HL-60 (cell line): ENCODE measurements at regions not wholly inside any gene's neighbourhood (a gene's known extent, or its start where the extent isn't known, plus 50 kb on each side); places are given as distances from the start of the nearest gene placed in this dataset.
A peak's percentile ranks its signal among the peaks of the same experiment; 100 is the strongest.

Experiments
- GABPA ChIP-seq: IDR thresholded peaks from 2 replicates; pipeline ENCODE4 v1.6.1; 2012; ENCODE audit warnings: low read depth
- POLR2AphosphoS5 ChIP-seq: IDR thresholded peaks from 2 replicates; pipeline ENCODE4 v1.6.1; 2012; ENCODE audit warnings: low read depth
- REST ChIP-seq: IDR thresholded peaks from 2 replicates; pipeline ENCODE4 v1.6.1; 2012; ENCODE audit warnings: low read depth; ENCODE audit not compliant: insufficient replicate concordance
- SPI1 ChIP-seq: IDR thresholded peaks from 2 replicates; pipeline ENCODE4 v1.6.1; 2012; ENCODE audit warnings: low read depth, mild to moderate bottlenecking, borderline replicate concordance
- TF ChIP-seq, protein P1 (sequence below): IDR thresholded peaks from one replicate; pipeline ENCODE4 v1.5.1; 2011; ENCODE audit warnings: low read length, control low read depth, inconsistent platforms; ENCODE audit not compliant: insufficient read depth

DNA sequence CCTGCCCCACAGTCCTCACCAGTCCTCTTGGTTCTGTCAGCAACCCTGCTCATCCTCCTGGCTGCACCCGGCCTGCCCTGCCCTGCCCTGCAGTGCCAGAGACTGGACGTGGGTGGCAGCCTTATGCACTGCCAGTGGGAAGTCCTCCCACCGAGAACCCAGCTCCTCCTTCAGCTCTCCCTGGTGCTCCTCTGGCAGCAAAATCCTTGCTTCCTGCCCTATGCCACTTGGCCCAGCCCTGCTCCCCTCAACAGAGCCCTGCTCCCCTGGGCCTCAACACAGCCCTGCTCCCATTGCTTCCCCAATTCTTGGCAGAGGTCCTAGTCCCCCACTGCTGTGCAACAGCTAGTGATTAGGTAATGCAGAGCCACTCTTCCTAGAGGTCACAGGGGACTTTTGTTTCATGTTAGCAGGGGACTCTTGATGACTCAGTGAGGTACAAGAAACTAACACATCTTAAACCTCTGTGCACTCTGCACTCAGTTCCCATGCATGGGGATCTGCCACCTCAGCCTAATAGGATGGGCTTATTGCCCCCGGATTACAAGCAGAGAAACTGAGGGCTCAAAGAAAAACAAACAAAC lies 58.0 kb upstream of the EDAR start:
- TF ChIP-seq, protein P1, sequence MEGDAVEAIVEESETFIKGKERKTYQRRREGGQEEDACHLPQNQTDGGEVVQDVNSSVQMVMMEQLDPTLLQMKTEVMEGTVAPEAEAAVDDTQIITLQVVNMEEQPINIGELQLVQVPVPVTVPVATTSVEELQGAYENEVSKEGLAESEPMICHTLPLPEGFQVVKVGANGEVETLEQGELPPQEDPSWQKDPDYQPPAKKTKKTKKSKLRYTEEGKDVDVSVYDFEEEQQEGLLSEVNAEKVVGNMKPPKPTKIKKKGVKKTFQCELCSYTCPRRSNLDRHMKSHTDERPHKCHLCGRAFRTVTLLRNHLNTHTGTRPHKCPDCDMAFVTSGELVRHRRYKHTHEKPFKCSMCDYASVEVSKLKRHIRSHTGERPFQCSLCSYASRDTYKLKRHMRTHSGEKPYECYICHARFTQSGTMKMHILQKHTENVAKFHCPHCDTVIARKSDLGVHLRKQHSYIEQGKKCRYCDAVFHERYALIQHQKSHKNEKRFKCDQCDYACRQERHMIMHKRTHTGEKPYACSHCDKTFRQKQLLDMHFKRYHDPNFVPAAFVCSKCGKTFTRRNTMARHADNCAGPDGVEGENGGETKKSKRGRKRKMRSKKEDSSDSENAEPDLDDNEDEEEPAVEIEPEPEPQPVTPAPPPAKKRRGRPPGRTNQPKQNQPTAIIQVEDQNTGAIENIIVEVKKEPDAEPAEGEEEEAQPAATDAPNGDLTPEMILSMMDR: peak; percentile 22
- TF ChIP-seq POLR2AphosphoS5 (0 out of 2 replicates have a peak, but pooled peaks have one; percentile 38), REST (no peak), GABPA (no peak), SPI1 (no peak)
